HG03064 (cell line): ENCODE measurements at regions not wholly inside any gene's neighbourhood (a gene's known extent, or its start where the extent isn't known, plus 50 kb on each side); places are given as distances from the start of the nearest gene placed in this dataset.
"Not testable (repeated sequence)": the region's sequence is repeated elsewhere in the genome, so short reads cannot be mapped to it uniquely, and the experiment has no call there.

Source experiments
- ATAC-seq: cut with Tn5 transposase; IDR thresholded peaks from one replicate; pipeline ENCODE4 v1.9.1; 2021; ENCODE audit warnings: low read depth; ENCODE audit not compliant: unreplicated experiment

- no peak for ATAC-seq
Measured at GRCh38 chr1:82160036-82160435, 359.3 kb downstream of the ADGRL2 start.

DNA sequence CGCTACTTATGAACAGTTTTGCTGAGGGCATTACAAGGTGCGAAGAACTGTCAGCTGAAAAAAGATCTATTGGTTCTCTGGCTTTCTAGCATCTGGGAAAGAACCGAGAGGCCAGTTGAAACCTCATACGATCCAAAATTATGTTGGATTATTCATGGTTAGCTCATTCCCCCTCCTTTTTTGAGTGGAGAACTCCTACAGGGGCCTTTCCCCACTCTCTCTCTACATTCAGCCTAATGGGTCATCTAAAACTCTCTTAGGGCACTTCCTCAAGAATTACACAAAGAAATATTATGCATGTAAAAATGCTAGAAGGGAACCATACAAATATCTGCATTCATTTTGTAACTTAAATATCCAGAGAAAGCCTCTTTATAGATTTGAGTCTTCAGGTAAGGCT lies 358.2 kb downstream of the ADGRL2 start:
- no peak for ATAC-seq

- no peak for ATAC-seq
Measured at GRCh38 chr1:82154219-82154970, 353.7 kb downstream of the ADGRL2 start.

DNA sequence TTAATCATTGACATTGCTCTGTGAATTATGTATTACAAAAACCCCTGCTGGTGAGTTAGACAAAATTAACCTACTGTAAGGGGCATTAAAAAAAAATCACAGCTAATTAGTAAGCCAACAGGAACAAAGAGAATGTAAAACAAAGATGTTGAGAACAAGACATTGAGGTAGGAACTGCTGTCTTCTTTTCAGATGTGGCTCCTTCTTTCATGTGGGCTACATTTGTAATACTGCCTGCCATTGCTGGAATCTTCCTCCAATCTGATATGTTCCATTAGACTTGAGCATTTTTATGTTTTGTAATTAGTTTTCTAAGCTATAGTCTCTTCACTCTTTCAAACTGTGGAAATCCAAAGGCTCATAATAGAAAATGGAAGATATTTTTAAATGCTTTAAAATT lies 353.0 kb downstream of the ADGRL2 start:
- no peak for ATAC-seq

GRCh38 chr1:82153272-82153629 lies 352.5 kb downstream of the ADGRL2 start:
- no peak for ATAC-seq

DNA sequence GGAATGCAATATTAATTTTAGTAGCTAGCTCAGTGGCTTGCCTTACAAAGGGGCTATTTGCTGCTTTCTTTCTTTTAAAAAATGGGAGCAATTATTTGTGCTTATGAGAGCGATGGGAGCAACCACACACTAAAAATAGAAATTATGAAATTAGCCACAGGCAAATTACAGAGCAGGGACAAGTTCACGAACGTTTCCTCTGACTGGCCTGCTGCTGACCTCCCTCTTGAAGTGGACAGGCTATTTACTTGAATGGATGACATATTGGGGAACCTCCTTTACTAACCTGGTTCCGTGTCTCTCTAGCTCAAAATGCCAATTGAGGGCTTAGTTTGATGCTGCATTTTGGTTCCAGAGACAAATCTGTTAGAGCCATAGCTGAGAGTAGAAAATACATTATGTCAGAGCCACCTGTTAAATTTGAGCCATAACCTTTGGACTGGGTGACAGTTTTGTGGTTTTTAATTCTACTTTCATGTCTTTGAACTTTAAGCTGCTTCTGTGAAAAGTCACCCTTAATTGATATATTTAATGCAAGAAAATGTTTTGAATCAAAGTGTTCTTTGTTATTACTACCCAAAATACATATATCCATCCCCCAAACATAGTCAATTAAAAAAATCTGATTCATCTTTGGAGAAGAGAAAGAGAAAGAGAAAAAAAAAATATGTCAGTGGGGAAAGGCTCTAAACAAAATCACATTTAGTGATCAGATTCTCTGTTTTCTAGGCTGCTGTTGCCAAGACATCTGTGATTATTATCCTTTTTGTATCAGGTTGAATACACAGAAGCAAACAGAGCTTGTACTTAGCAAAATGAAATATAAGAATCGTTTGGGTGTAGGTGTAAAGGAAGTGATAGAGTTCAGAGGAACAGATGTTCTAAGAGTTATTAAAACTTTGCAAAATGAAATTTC lies 351.9 kb downstream of the ADGRL2 start:
- no peak for ATAC-seq

- no peak for ATAC-seq
Measured at GRCh38 chr1:82145656-82146055, 344.9 kb downstream of the ADGRL2 start.

- ATAC-seq, result no peak
Measured at GRCh38 chr1:82143108-82143833, 342.5 kb downstream of the ADGRL2 start.

DNA sequence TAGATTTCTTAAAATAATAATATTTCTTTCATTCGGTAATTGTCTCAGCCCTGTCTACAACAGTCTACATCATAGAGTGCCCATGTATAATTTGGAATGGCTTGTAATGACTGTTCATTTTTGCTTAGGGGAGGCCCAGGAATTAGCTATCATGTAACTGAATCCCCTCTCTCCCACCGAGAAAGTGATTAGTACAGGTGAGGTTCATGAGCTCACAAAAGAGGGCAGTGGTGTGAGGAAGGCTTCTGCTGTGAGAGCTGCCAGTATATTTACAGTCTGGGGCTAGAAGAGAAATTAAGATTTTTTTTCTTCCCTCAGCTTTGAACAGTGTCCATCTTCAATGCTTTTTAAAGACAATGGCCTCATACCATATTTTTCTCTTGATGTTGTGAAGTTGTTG lies 340.7 kb downstream of the ADGRL2 start:
- ATAC-seq, result no peak

DNA sequence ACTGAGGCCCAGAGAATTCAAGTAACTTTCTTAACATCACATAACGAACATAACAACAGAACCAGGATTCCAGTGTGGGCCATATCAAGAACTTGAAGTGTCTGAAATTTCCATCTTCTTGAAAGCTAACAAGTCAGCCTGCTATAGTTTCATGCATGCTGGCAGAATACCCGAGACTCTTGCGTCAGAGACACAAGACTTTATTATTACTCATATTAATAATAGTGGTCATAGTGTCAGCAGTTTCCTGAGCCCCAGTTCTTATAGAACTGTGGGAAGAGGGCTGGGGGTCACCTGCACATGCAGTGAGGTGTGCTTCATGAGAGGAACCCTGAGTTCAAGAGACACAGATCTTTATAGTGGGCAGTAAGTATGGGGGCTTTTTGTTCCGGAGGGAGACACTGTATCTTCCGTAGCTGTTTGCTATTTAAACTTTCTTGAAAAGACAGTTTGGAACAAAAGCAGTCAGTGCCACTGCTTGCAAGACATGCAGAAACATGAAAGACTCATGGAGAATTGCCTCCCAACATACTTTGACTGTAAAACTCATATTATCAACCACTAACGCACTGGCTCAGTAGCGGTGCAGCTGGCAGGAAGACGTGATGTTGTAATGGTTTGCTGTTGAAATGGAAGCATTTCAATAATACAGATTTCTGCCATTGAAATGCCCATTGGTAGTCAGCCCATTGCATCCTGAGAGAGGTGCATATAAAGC lies 339.2 kb downstream of the ADGRL2 start:
- no peak for ATAC-seq

DNA sequence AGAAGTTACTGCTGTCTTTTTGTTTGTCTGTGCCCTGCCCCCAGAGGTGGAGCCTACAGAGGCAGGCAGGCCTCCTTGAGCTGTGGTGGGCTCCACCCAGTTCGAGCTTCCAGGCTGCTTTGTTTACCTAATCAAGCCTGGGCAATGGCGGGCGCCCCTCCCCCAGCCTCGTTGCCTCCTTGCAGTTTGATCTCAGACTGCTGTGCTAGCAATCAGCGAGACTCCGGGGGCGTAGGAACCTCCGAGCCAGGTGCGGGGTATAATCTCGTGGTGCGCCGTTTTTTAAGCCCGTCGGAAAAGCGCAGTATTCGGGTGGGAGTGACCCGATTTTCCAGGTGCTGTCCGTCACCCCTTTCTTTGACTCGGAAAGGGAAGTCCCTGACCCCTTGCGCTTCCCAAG lies 335.6 kb downstream of the ADGRL2 start:
- not testable (repeated sequence) for ATAC-seq

DNA sequence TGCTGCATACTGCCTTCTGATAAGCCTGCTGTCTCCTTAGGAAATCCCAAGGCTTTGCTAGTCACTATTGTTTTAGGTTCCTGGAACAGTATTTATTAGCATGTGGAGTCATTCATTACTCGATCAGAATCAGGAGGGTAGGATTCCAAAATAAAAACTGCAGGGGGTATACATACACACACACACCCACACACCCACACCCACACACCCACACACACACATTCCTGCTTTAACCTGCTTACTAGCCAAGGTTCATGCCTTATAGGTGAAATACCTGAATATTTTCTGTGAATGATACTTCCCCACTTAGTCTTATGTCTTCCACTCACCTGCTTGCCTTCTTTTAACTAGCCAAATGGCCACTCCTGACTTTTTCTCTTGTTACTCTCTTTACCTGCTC lies 325.1 kb downstream of the ADGRL2 start:
- no peak for ATAC-seq

DNA sequence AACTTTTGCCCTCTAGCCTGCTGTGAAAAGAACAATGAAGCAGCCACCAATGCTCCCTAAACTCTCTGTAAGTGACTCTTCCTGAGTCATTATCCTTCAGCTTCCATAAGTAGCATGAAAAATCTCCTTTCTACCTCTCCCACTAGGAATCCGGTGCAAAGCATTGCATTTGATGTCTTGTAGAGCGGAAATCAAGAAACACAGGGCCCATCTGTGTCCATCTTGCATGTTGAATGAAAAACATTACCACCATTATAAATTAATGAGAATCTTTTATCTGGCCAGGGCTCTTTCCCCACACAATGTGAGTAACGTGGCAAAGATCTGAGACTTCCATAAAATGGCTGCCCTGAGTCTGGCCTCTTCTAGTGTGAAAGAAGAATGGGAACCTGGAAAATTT lies 324.4 kb downstream of the ADGRL2 start:
- no peak for ATAC-seq

- no peak for ATAC-seq
Measured at GRCh38 chr1:82121421-82121820, 320.7 kb downstream of the ADGRL2 start.

GRCh38 chr1:82116105-82116504 lies 315.4 kb downstream of the ADGRL2 start:
- ATAC-seq, result no peak

DNA sequence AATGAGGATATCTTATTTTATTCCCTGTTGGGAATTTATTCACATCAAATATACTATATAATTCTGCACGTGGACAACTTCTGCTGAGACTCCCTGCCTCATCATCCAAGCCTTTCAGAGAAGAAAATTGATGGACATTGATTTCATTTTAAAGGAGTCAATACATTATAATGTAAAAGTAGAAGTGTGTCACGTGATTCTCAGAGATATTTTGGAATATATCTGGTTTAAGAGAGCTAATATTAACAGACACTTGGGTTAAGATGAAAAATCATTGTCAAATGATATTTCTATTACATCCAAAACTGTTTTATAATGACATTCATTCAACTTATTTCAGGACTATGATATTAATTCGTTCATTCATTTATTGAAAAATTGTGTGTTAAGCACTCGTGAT lies 314.2 kb downstream of the ADGRL2 start:
- no peak for ATAC-seq

DNA sequence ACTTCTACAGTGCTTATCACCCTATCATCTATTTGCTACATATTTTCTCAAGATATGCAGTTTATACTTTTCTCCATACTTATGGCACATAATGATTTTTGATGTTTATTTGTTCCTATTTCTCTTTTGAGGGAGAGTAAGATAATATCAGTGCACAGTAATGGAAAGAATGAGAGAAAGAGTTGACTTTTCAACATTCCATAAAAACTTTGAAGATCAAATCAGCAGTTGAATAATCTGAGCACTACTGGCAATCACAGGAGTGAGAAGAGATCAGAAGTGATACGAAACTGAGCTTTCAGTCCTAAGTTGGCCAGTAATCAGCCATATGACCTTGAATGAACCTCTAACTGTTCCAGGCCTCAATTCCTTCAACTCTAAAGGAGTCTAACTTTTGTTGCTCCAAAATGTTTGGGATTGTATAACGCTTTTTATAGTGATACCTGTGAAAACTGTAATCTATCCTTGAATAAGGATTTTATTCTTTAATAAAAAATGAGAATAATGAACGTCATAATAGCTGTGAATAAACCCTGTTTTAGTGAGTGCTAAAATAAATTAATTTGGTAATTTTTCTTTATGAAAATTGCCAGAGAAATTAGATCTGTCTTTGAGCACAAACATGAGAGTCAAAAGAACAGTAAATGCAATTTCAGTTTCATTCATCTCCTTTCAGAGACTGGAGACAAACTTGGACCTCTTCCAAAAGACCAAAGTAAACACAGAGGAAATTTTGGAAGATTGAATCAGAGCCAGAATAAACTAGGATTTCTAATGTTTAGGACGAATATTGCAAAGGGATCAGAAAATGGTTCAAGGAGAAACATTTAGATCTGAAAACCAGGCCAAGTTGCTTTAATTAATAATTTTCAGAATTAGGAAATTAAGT lies 309.9 kb downstream of the ADGRL2 start:
- no peak for ATAC-seq

DNA sequence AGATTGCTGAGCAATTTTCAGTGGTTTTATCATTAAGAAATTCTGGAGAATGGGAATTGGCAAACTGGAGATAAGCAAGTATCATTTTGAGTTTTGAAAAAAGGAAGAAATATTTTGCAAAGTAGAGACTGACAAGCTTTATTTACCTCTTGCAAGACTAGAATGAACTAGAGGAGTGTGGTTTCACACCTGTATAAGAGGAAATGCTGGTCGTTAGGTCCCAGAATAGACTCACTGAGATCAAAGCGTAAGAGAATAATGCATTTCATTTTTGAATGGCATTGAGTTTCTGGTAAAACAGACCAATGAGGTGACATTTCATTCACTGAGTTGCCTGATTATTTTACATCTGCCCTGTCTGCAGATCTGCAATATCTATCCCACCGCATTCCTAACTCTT lies 308.1 kb downstream of the ADGRL2 start:
- ATAC-seq, result no peak

DNA sequence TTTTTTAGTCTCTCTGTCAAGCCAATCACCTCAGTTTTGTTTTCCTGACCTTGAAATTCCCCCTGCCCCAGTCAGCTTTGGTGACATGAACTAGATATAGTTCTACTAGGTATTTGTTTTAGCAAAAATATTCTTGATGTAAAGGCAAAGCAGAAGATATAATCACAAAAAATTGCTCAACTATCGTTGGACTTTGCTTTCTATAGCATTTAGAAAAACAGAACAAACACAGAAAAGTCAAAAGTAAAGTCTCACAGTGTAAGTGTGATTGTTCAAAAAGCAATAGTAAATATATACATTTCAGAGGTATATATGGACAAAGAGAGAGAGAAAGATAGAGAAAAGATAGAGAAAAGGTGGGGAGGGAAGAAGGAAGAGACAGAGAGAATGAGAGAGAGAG lies 305.9 kb downstream of the ADGRL2 start:
- ATAC-seq, result no peak

- ATAC-seq, result no peak
Measured at GRCh38 chr1:82099170-82099569, 298.4 kb downstream of the ADGRL2 start.
